ENCODE measurements at regions not wholly inside any gene's neighbourhood (a gene's known extent, or its start where the extent isn't known, plus 50 kb on each side); places are given as distances from the start of the nearest gene placed in this dataset.

- Histone ChIP-seq H4K8ac (ENCODE audit: extremely low read depth, insufficient read depth, low read length) (no peak overlapping the region), H3K4me1 (replicated peaks in 1 of 4; ENCODE audit: control insufficient read depth in 3 of 4, insufficient read depth in 4 of 4, low read length in 3 of 4) (no peaks in the 10 kb centered on the region), H2AK5ac (ENCODE audit: low read depth, low read length) (no peak overlapping the region), H3K56ac (replicated peaks; ENCODE audit: insufficient read length, low read depth, low read length) (no peak overlapping the region), H3K18ac (ENCODE audit: extremely low read depth, low read length) (no peak overlapping the region), H4K91ac (replicated peaks; ENCODE audit: insufficient read length, low read length) (no peak overlapping the region), H3K23ac (ENCODE audit: insufficient read length) (no peak overlapping the region), H2AFZ (ENCODE audit: low read length) (no peak overlapping the region), H3K9ac (replicated peaks in 1 of 4; ENCODE audit: extremely low read depth in 1 of 4, low read depth in 3 of 4, low read length in 3 of 4) (no peak overlapping the region), H3K4me2 (ENCODE audit: insufficient read depth in 1 of 2, low read depth in 2 of 2, low read length in 2 of 2) (no peak overlapping the region), H3K14ac (ENCODE audit: insufficient read length) (no peak overlapping the region), H2BK20ac (ENCODE audit: low read length) (no peak overlapping the region), H2BK5ac (ENCODE audit: low read depth, low read length) (no peak overlapping the region), H3K36me3 (ENCODE audit: control insufficient read depth in 2 of 4, insufficient read depth in 4 of 4, low read length in 3 of 4) (no peaks in the 10 kb centered on the region), H4K5ac (ENCODE audit: insufficient read length, low read depth, low read length) (no peak overlapping the region), H3K79me2 (ENCODE audit: control insufficient read depth in 1 of 2, insufficient read depth in 2 of 2, low read length in 2 of 2) (no peaks in the 10 kb centered on the region), H3K79me1 (ENCODE audit: low read depth, low read length) (no peaks in the 10 kb centered on the region), H3K9me3 (ENCODE audit: insufficient read depth in 2 of 2, low read depth in 1 of 2, low read length in 1 of 2) (no peaks in the 10 kb centered on the region), H2BK120ac (replicated peaks; ENCODE audit: low read depth, low read length) (no peak overlapping the region), H3K27ac (ENCODE audit: low read depth, low read length) (no peak overlapping the region), H3K4me3 (ENCODE audit: extremely low read depth in 1 of 4, insufficient read depth in 2 of 4, low read depth in 3 of 4, low read length in 4 of 4) (no peak overlapping the region), H3K23me2 (ENCODE audit: low read depth, low read length) (no peaks in the 10 kb centered on the region; the same call in 1 of the 2 replicates), H4K20me1 (replicated peaks in 1 of 2; ENCODE audit: control insufficient read depth in 1 of 2, insufficient read depth in 2 of 2, low read length in 2 of 2) (no peaks in the 10 kb centered on the region), H2BK12ac (ENCODE audit: low read depth, low read length) (no peak overlapping the region), H3K27me3 (replicated peaks in 1 of 4; ENCODE audit: control insufficient read depth in 3 of 4, extremely low read depth in 1 of 4, insufficient read depth in 3 of 4, low read length in 3 of 4) (peaks cover 0 to 1% (median 0%) of the 10 kb centered on the region in 4 experiments; a peak in 2 of 7 replicates), H3K4ac (replicated peaks; ENCODE audit: insufficient read length, low read depth, low read length) (no peak overlapping the region), H2BK15ac (ENCODE audit: low read length) (no peak overlapping the region)
- no peak for FAIRE-seq
- no peak for TF ChIP-seq POU5F1 (IDR thresholded peaks at IDR 0.05; ENCODE audit: low read depth, low read length)
- TF ChIP-seq CEBPB (IDR thresholded peaks at IDR 0.05; ENCODE audit: low read depth, low read length) = no peak
- TF ChIP-seq GTF2F1 (IDR thresholded peaks at IDR 0.05; ENCODE audit: borderline replicate concordance, low read depth, low read length) = no peak
- no peak for TF ChIP-seq SIRT6 (IDR thresholded peaks at IDR 0.05; ENCODE audit: low read length)
- no peak for TF ChIP-seq RAD21 (IDR thresholded peaks at IDR 0.05 in 1 of 2, conservative IDR thresholded peaks at IDR 0.05 in 1 of 2; ENCODE audit: low read depth in 2 of 2, low read length in 2 of 2)
- TF ChIP-seq CBX8 (IDR thresholded peaks at IDR 0.05; ENCODE audit: borderline replicate concordance, low read depth, low read length) = no peak
- TF ChIP-seq HDAC6 (IDR thresholded peaks at IDR 0.05; ENCODE audit: low read depth, low read length) = no peak
- no peak for TF ChIP-seq ATF3 (IDR thresholded peaks at IDR 0.05; ENCODE audit: insufficient read depth, low read depth, low read length)
- WGBS, 2 experiments (ENCODE audit: extremely low coverage in 1 of 2, insufficient coverage in 1 of 2, insufficient read length in 1 of 2, insufficient replicate concordance in 2 of 2, low coverage in 1 of 2, low lambda C conversion rate in 2 of 2, missing lambda C conversion rate in 1 of 2) = 85% methylated on average over 5 of the region's 5 CpGs; no CpG with 5 or more reads in 1 of the 2 experiments
- DNase-seq (ENCODE audit: low read depth in 1 of 2, low spot score in 2 of 2) = no peak
- ChIA-PET POLR2A (ENCODE audit: partially characterized antibody) (no interaction called here), CTCF (ENCODE audit: partially characterized antibody) (interaction anchor here (0.6 to 1.0 kb wide), 2 partner anchors 34 to 63 kb away, joined by 3 read pairs; no protein-coding TSS in a partner anchor)
Measured at GRCh38 chr1:55539652-55540512, 324.7 kb upstream of the USP24 start.
